HEK293 (cell line): ENCODE measurements at regions not wholly inside any gene's neighbourhood (a gene's known extent, or its start where the extent isn't known, plus 50 kb on each side); places are given as distances from the start of the nearest gene placed in this dataset.

Source experiments
- CTCF ChIA-PET: fragments of 350-600 bp; formaldehyde crosslinking; extraction: SDS; loops from one replicate; lab custom pipeline; 2021; ENCODE audit warnings: antibody characterized with exemption; lab: Yijun Ruan, JAX
- POLR2A ChIA-PET: fragments of 300-600 bp; formaldehyde crosslinking; extraction: SDS; loops from one replicate; lab custom pipeline; 2020; ENCODE audit warnings: antibody characterized with exemption, inconsistent platforms; lab: Yijun Ruan, JAX
- H3K27ac ChIP-seq: fragments of 200-500 bp; sonication (Bioruptor generic); 2 replicates; pipeline ENCODE4 v1.5.1; 2014; ENCODE audit warnings: low read depth, low read length, control low read depth, inconsistent platforms; ENCODE audit errors: extremely low read depth
- H3K36me3 ChIP-seq, 2 experiments: fragments of 200-500 bp in 1 of 2; sonication (Bioruptor generic) in 1 of 2; 1 replicate in 1 of 2; 2 replicates in 1 of 2; pipeline ENCODE4 v1.5.1; 2014 to 2017; ENCODE audit warnings: inconsistent platforms in 2 of 2, low read length in 2 of 2; ENCODE audit not compliant: control insufficient read depth in 2 of 2, insufficient read depth in 1 of 2
- H3K4me1 ChIP-seq: fragments of 200-500 bp; sonication (Bioruptor generic); 2 replicates; pipeline ENCODE4 v1.5.1; 2014; ENCODE audit warnings: mild to moderate bottlenecking, low read length, inconsistent platforms; ENCODE audit not compliant: control insufficient read depth, insufficient read depth
- H3K4me3 ChIP-seq: 2 replicates; pipeline ENCODE4 v1.5.1; 2011; ENCODE audit warnings: low read depth, mild to moderate bottlenecking, control low read depth, low read length, moderate library complexity
- H3K9me3 ChIP-seq: fragments of 200-500 bp; sonication (Bioruptor generic); 2 replicates; pipeline ENCODE4 v1.5.1; 2014; ENCODE audit warnings: low read depth, low read length, inconsistent platforms; ENCODE audit not compliant: control insufficient read depth, insufficient read depth
- IKZF3 ChIP-seq: fragments of 450-650 bp; IDR thresholded peaks from 2 replicates; pipeline ENCODE4 v1.5.0; 2018; ENCODE audit warnings: missing biosample characterization, mild to moderate bottlenecking, missing genetic modification characterization, moderate library complexity
- SCRT2 ChIP-seq: fragments of 450-650 bp; formaldehyde crosslinking; IDR thresholded peaks from 2 replicates; pipeline ENCODE4 v1.5.1; 2016; ENCODE audit warnings: missing biosample characterization, missing genetic modification characterization
- TCF7L2 ChIP-seq: IDR thresholded peaks from 2 replicates; pipeline ENCODE4 v1.6.1; 2011; ENCODE audit warnings: low read depth, mild to moderate bottlenecking, inconsistent platforms, low read length, moderate library complexity, borderline replicate concordance
- ZBTB8A ChIP-seq: fragments of 450-650 bp; formaldehyde crosslinking; IDR thresholded peaks from 2 replicates; pipeline ENCODE4 v1.5.1; 2016; ENCODE audit warnings: missing biosample characterization, missing genetic modification characterization
- ZFP41 ChIP-seq: fragments of 450-650 bp; formaldehyde crosslinking; IDR thresholded peaks from 2 replicates; pipeline ENCODE4 v1.5.1; 2016; ENCODE audit warnings: missing biosample characterization, missing genetic modification characterization, borderline replicate concordance
- ZIC2 ChIP-seq: fragments of 450-650 bp; formaldehyde crosslinking; IDR thresholded peaks from 2 replicates; pipeline ENCODE4 v1.5.1; 2016; ENCODE audit warnings: missing biosample characterization, missing genetic modification characterization
- ZNF133 ChIP-seq: fragments of 450-650 bp; formaldehyde crosslinking; IDR thresholded peaks from 2 replicates; pipeline ENCODE4 v1.5.1; 2016; ENCODE audit warnings: missing biosample characterization, missing genetic modification characterization
- ZNF223 ChIP-seq: fragments of 450-650 bp; formaldehyde crosslinking; IDR thresholded peaks from 2 replicates; pipeline ENCODE4 v1.5.1; 2016; ENCODE audit warnings: missing biosample characterization, missing genetic modification characterization
- ZNF341 ChIP-seq: fragments of 450-650 bp; formaldehyde crosslinking; IDR thresholded peaks from 2 replicates; pipeline ENCODE4; 2016; ENCODE audit warnings: low read depth, missing biosample characterization, missing genetic modification characterization
- ZNF354C ChIP-seq: fragments of 450-650 bp; formaldehyde crosslinking; IDR thresholded peaks from 2 replicates; pipeline ENCODE4 v1.5.1; 2016; ENCODE audit warnings: missing biosample characterization, missing genetic modification characterization, low read depth, borderline replicate concordance
- ZNF366 ChIP-seq: fragments of 450-650 bp; formaldehyde crosslinking; conservative IDR thresholded peaks from 2 replicates; pipeline ENCODE4 v1.5.1; 2016; ENCODE audit warnings: missing biosample characterization, missing genetic modification characterization
- ZNF529 ChIP-seq: fragments of 450-650 bp; formaldehyde crosslinking; IDR thresholded peaks from 2 replicates; pipeline ENCODE4 v1.5.1; 2017; ENCODE audit warnings: missing genetic modification characterization, missing biosample characterization; ENCODE audit not compliant: insufficient replicate concordance
- ZNF555 ChIP-seq: fragments of 450-650 bp; formaldehyde crosslinking; conservative IDR thresholded peaks from 2 replicates; pipeline ENCODE4 v1.5.1; 2017; ENCODE audit warnings: missing biosample characterization, mild to moderate bottlenecking, missing genetic modification characterization, inconsistent platforms
- ZNF585B ChIP-seq: fragments of 450-650 bp; formaldehyde crosslinking; IDR thresholded peaks from 2 replicates; pipeline ENCODE4 v1.5.1; 2016; ENCODE audit warnings: missing biosample characterization, missing genetic modification characterization
- ZNF623 ChIP-seq: fragments of 450-650 bp; formaldehyde crosslinking; IDR thresholded peaks from 2 replicates; pipeline ENCODE4 v1.5.1; 2016; ENCODE audit warnings: missing biosample characterization, missing genetic modification characterization
- ZNF664 ChIP-seq: fragments of 450-650 bp; formaldehyde crosslinking; IDR thresholded peaks from 2 replicates; pipeline ENCODE4 v1.5.1; 2016; ENCODE audit warnings: missing biosample characterization, missing genetic modification characterization
- ZNF776 ChIP-seq: fragments of 450-650 bp; formaldehyde crosslinking; IDR thresholded peaks from 2 replicates; pipeline ENCODE4 v1.5.0; 2017; ENCODE audit warnings: missing biosample characterization, missing genetic modification characterization, borderline replicate concordance
- ZNF792 ChIP-seq: fragments of 450-650 bp; formaldehyde crosslinking; IDR thresholded peaks from 2 replicates; pipeline ENCODE4 v1.5.1; 2016; ENCODE audit warnings: missing biosample characterization, missing genetic modification characterization
- ZSCAN30 ChIP-seq: fragments of 450-650 bp; IDR thresholded peaks from 2 replicates; pipeline ENCODE4 v1.5.1; 2018; ENCODE audit warnings: missing biosample characterization, mild to moderate bottlenecking, missing genetic modification characterization, moderate library complexity
- TF ChIP-seq, protein P1 (sequence below): fragments of 450-650 bp; formaldehyde crosslinking; IDR thresholded peaks from 2 replicates; pipeline ENCODE4 v1.5.1; 2016; ENCODE audit warnings: missing biosample characterization, missing genetic modification characterization
- TF ChIP-seq, protein P2 (sequence below): fragments of 450-650 bp; formaldehyde crosslinking; IDR thresholded peaks from 2 replicates; pipeline ENCODE4 v1.5.1; 2016; ENCODE audit warnings: missing biosample characterization, missing genetic modification characterization
- TF ChIP-seq, protein P3 (sequence below): fragments of 450-650 bp; formaldehyde crosslinking; IDR thresholded peaks from 2 replicates; pipeline ENCODE4 v1.5.1; 2016; ENCODE audit warnings: missing biosample characterization, missing genetic modification characterization
- TF ChIP-seq, protein P4 (sequence below): fragments of 450-650 bp; formaldehyde crosslinking; IDR thresholded peaks from 2 replicates; pipeline ENCODE4 v1.5.1; 2016; ENCODE audit warnings: missing biosample characterization, missing genetic modification characterization
- TF ChIP-seq, protein P5 (sequence below): fragments of 450-650 bp; formaldehyde crosslinking; IDR thresholded peaks from 2 replicates; pipeline ENCODE4 v1.5.1; 2016; ENCODE audit warnings: missing biosample characterization, missing genetic modification characterization
- TF ChIP-seq, protein P6 (sequence below): fragments of 450-650 bp; formaldehyde crosslinking; IDR thresholded peaks from 2 replicates; pipeline ENCODE4 v1.5.1; 2016; ENCODE audit warnings: missing biosample characterization, missing genetic modification characterization

DNA sequence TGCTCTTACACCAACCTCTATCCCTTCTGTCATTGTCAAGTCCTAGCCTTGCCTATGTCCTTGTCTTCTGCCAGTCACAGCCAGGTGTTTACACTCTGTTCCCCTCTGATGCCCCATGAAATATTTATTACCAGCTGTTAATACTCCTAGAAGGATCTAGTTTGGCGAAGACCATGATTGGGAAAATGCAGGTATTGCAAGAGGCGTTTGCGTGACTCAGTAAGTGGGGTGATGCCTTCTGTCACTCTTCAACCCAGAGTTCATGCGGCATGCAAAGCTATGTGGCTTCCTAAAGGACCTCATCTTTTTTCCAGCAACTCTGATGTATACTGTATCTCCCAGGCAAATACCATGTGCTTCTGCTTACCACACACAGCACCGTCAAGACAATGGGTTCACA is 81.8 kb upstream of the GJB6 start:
- H3K36me3 ChIP-seq, result no peaks in the 10 kb centered on the region
- H3K4me1 ChIP-seq, result no peaks in the 10 kb centered on the region
- no peaks in the 10 kb centered on the region for H3K9me3 ChIP-seq
- CTCF ChIA-PET, result no interaction called here
- no peak overlapping the region for H3K27ac ChIP-seq
- H3K4me3 ChIP-seq, result no peak overlapping the region
- TF ChIP-seq ZFP41 (tag by site-specific recombination) (no peak), ZNF664 (no peak), ZBTB8A (tag by site-specific recombination) (no peak), ZNF354C (no peak), ZIC2 (tag by site-specific recombination) (no peak), ZNF623 (no peak), TCF7L2 (no peak), ZNF133 (tag by site-specific recombination) (no peak), SCRT2 (tag by site-specific recombination) (no peak), ZNF366 (no peak), ZNF555 (tag by site-specific recombination) (no peak)
- TF ChIP-seq, protein P1, sequence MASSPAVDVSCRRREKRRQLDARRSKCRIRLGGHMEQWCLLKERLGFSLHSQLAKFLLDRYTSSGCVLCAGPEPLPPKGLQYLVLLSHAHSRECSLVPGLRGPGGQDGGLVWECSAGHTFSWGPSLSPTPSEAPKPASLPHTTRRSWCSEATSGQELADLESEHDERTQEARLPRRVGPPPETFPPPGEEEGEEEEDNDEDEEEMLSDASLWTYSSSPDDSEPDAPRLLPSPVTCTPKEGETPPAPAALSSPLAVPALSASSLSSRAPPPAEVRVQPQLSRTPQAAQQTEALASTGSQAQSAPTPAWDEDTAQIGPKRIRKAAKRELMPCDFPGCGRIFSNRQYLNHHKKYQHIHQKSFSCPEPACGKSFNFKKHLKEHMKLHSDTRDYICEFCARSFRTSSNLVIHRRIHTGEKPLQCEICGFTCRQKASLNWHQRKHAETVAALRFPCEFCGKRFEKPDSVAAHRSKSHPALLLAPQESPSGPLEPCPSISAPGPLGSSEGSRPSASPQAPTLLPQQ, result no peak
- TF ChIP-seq, protein P2, sequence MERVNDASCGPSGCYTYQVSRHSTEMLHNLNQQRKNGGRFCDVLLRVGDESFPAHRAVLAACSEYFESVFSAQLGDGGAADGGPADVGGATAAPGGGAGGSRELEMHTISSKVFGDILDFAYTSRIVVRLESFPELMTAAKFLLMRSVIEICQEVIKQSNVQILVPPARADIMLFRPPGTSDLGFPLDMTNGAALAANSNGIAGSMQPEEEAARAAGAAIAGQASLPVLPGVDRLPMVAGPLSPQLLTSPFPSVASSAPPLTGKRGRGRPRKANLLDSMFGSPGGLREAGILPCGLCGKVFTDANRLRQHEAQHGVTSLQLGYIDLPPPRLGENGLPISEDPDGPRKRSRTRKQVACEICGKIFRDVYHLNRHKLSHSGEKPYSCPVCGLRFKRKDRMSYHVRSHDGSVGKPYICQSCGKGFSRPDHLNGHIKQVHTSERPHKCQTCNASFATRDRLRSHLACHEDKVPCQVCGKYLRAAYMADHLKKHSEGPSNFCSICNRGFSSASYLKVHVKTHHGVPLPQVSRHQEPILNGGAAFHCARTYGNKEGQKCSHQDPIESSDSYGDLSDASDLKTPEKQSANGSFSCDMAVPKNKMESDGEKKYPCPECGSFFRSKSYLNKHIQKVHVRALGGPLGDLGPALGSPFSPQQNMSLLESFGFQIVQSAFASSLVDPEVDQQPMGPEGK (tag by site-specific recombination), result no peak
- POLR2A ChIA-PET, result no interaction called here

DNA sequence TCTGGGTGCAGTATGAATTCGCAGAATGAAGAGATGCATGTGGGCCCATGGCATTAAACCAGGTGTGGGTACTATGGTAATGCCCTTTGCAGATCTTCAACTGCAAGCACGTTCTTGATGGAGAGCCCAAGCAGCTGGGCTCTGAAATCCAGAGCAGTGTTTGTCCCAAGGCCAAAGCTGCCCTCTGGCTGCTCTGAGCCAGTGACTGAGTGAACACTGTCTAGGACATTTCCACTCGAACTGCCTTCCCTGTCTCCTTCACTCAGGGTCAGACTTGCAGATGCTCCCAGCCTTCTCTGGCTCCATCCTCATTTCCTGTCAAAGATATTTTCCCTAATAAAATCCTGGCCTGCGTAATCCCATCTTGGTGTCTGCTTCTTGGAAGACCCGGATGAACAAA is 80.2 kb upstream of the GJB6 start:
- ChIA-PET CTCF (interaction anchor here (0.7 kb wide), 1 partner anchor 10 kb away, joined by 3 read pairs; no protein-coding TSS in a partner anchor), POLR2A (no interaction called here)
- Histone ChIP-seq H3K9me3 (no peaks in the 10 kb centered on the region), H3K36me3 (no peaks in the 10 kb centered on the region), H3K4me3 (no peak overlapping the region), H3K27ac (no peak overlapping the region), H3K4me1 (no peaks in the 10 kb centered on the region)
- TF ChIP-seq IKZF3, result no peak
- TF ChIP-seq, protein P3, sequence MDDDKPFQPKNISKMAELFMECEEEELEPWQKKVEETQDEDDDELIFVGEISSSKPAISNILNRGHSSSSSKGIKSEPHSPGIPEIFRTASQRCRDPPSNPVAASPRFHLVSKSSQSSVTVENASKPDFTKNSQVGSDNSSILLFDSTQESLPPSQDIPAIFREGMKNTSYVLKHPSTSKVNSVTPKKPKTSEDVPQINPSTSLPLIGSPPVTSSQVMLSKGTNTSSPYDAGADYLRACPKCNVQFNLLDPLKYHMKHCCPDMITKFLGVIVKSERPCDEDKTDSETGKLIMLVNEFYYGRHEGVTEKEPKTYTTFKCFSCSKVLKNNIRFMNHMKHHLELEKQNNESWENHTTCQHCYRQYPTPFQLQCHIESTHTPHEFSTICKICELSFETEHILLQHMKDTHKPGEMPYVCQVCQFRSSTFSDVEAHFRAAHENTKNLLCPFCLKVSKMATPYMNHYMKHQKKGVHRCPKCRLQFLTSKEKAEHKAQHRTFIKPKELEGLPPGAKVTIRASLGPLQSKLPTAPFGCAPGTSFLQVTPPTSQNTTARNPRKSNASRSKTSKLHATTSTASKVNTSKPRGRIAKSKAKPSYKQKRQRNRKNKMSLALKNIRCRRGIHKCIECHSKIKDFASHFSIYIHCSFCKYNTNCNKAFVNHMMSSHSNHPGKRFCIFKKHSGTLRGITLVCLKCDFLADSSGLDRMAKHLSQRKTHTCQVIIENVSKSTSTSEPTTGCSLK (tag by site-specific recombination), result no peak
- TF ChIP-seq, protein P4, sequence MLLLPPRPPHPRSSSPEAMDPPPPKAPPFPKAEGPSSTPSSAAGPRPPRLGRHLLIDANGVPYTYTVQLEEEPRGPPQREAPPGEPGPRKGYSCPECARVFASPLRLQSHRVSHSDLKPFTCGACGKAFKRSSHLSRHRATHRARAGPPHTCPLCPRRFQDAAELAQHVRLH, result no peak
- TF ChIP-seq, protein P5, sequence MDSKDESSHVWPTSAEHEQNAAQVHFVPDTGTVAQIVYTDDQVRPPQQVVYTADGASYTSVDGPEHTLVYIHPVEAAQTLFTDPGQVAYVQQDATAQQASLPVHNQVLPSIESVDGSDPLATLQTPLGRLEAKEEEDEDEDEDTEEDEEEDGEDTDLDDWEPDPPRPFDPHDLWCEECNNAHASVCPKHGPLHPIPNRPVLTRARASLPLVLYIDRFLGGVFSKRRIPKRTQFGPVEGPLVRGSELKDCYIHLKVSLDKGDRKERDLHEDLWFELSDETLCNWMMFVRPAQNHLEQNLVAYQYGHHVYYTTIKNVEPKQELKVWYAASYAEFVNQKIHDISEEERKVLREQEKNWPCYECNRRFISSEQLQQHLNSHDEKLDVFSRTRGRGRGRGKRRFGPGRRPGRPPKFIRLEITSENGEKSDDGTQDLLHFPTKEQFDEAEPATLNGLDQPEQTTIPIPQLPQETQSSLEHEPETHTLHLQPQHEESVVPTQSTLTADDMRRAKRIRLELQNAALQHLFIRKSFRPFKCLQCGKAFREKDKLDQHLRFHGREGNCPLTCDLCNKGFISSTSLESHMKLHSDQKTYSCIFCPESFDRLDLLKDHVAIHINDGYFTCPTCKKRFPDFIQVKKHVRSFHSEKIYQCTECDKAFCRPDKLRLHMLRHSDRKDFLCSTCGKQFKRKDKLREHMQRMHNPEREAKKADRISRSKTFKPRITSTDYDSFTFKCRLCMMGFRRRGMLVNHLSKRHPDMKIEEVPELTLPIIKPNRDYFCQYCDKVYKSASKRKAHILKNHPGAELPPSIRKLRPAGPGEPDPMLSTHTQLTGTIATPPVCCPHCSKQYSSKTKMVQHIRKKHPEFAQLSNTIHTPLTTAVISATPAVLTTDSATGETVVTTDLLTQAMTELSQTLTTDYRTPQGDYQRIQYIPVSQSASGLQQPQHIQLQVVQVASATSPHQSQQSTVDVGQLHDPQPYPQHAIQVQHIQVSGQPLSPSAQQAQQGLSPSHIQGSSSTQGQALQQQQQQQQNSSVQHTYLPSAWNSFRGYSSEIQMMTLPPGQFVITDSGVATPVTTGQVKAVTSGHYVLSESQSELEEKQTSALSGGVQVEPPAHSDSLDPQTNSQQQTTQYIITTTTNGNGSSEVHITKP (tag by site-specific recombination), result no peak
- TF ChIP-seq ZSCAN30 (tag by site-specific recombination), result no peak
- TF ChIP-seq ZNF341, result no peak
- no peak for TF ChIP-seq ZNF223 (tag by site-specific recombination)
- no peak for TF ChIP-seq ZNF792
- no peak for TF ChIP-seq ZNF776 (tag by site-specific recombination)
- no peak for TF ChIP-seq ZNF529
- TF ChIP-seq ZNF585B (tag by site-specific recombination), result no peak
- TF ChIP-seq, protein P6, sequence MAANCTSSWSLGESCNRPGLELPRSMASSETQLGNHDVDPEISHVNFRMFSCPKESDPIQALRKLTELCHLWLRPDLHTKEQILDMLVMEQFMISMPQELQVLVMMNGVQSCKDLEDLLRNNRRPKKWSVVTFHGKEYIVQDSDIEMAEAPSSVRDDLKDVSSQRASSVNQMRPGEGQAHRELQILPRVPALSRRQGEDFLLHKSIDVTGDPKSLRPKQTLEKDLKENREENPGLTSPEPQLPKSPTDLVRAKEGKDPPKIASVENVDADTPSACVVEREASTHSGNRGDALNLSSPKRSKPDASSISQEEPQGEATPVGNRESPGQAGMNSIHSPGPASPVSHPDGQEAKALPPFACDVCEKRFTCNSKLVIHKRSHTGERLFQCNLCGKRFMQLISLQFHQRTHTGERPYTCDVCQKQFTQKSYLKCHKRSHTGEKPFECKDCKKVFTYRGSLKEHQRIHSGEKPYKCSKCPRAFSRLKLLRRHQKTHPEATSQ, result no peak
